Natural killer cell (primary cell): ENCODE measurements at regions not wholly inside any gene's neighbourhood (a gene's known extent, or its start where the extent isn't known, plus 50 kb on each side); places are given as distances from the start of the nearest gene placed in this dataset.

ENCODE experiments used
- ATAC-seq, 3 donors: fragments of 150-1000 bp in 2 of 3; fragments of 200-7000 bp in 1 of 3; cut with Tn5 transposase; 1 replicate in 1 of 3; 2 replicates in 2 of 3; pipeline ENCODE4 v1.10.0; 2021; ENCODE audit warnings: mild to moderate bottlenecking in 2 of 3, moderate library complexity in 2 of 3
- DNase-seq, 2 donors: peaks; one replicate each; pipeline versions ENCODE4 v3.0.0 to v3.0.0-alpha.2; 2013 to 2021; ENCODE audit warnings: mixed read lengths in 1 of 2
- H3K27ac ChIP-seq: one replicate; pipeline ENCODE4 v1.5.1; 2013; ENCODE audit warnings: mild to moderate bottlenecking, low read length
- H3K27me3 ChIP-seq: one replicate; pipeline ENCODE4 v1.6.1; 2013; ENCODE audit warnings: low read length; ENCODE audit not compliant: control insufficient read depth, insufficient read depth
- H3K36me3 ChIP-seq: one replicate; pipeline ENCODE4 v1.6.1; 2013; ENCODE audit warnings: low read length; ENCODE audit not compliant: control insufficient read depth, insufficient read depth
- H3K4me1 ChIP-seq: one replicate; pipeline ENCODE4 v1.6.1; 2013; ENCODE audit warnings: low read length; ENCODE audit not compliant: control insufficient read depth, insufficient read depth
- H3K4me3 ChIP-seq: one replicate; pipeline ENCODE4 v1.5.1; 2013; ENCODE audit warnings: low read length
- H3K9me3 ChIP-seq: one replicate; pipeline ENCODE4 v1.6.1; 2013; ENCODE audit warnings: low read length; ENCODE audit not compliant: control insufficient read depth, insufficient read depth
- H3K27ac Mint-ChIP-seq, 2 donors: one replicate each; pipeline ENCODE4 v1.8.0; 2022; ENCODE audit warnings: mild to moderate bottlenecking in 2 of 2, mixed read lengths in 2 of 2, moderate library complexity in 1 of 2
- H3K27me3 Mint-ChIP-seq, 2 donors: one replicate each; pipeline ENCODE4 v1.8.0; 2022; ENCODE audit warnings: low read depth in 2 of 2, mixed read lengths in 2 of 2
- H3K36me3 Mint-ChIP-seq: one replicate; pipeline ENCODE4 v1.8.0; 2022; ENCODE audit warnings: mixed read lengths
- H3K4me1 Mint-ChIP-seq, 2 donors: one replicate each; pipeline ENCODE4 v1.8.0; 2022; ENCODE audit warnings: mixed read lengths in 2 of 2
- H3K4me3 Mint-ChIP-seq: one replicate; pipeline ENCODE4 v1.8.0; 2022; ENCODE audit warnings: mild to moderate bottlenecking, moderate library complexity, mixed read lengths
- H3K9me3 Mint-ChIP-seq, 2 donors: one replicate each; pipeline ENCODE4 v1.8.0; 2022; ENCODE audit warnings: mixed read lengths in 2 of 2
- CTCF ChIP-seq: fragments of 200-600 bp; IDR thresholded peaks from one replicate; pipeline ENCODE4 v1.8.0; 2022; ENCODE audit warnings: antibody characterized with exemption
- WGBS: methylation state at CpG from one replicate; pipeline ENCODE4 v1.1.7; 2013; ENCODE audit warnings: missing lambda C conversion rate; ENCODE audit not compliant: insufficient coverage; 5-methylcytosine and 5-hydroxymethylcytosine counted together
- intact Hi-C: fragments of 100-400 bp; cut with micrococcal nuclease; formaldehyde crosslinking; loops from one replicate; pipeline ENCODE4 v1.14.2; 2022

- no peaks in the 10 kb centered on the region for H3K9me3 Mint-ChIP-seq
- ATAC-seq (no peak), DNase-seq (no peak)
- no peaks in the 10 kb centered on the region for H3K4me1 Mint-ChIP-seq
- Histone ChIP-seq H3K9me3 (no peaks in the 10 kb centered on the region), H3K27me3 (no peaks in the 10 kb centered on the region), H3K36me3 (no peaks in the 10 kb centered on the region), H3K4me1 (no peaks in the 10 kb centered on the region), H3K4me3 (no peak overlapping the region), H3K27ac (no peak overlapping the region)
- intact Hi-C loops = no loop called here
- no peak overlapping the region for H3K27ac Mint-ChIP-seq
- 94% methylated on average over 1 of the region's 3 CpGs for WGBS
- H3K4me3 Mint-ChIP-seq = no peak overlapping the region
- H3K27me3 Mint-ChIP-seq = peaks cover 7 to 20% of the 10 kb centered on the region in 2 donors
- TF ChIP-seq CTCF = no peak
- no peaks in the 10 kb centered on the region for H3K36me3 Mint-ChIP-seq
Measured at GRCh38 chr7:131145770-131146169, 181.9 kb upstream of the MKLN1 start.

- DNase-seq (no peak), ATAC-seq (no peak)
- Mint-ChIP-seq H3K9me3 (no peaks in the 10 kb centered on the region), H3K4me3 (no peak overlapping the region), H3K4me1 (no peaks in the 10 kb centered on the region), H3K36me3 (no peaks in the 10 kb centered on the region), H3K27me3 (peaks cover 7 to 20% of the 10 kb centered on the region in 2 donors), H3K27ac (no peak overlapping the region)
- Histone ChIP-seq H3K4me1 (no peaks in the 10 kb centered on the region), H3K36me3 (no peaks in the 10 kb centered on the region), H3K27me3 (peaks cover 2% of the 10 kb centered on the region), H3K9me3 (no peaks in the 10 kb centered on the region), H3K4me3 (no peak overlapping the region), H3K27ac (no peak overlapping the region)
- TF ChIP-seq CTCF = no peak
- intact Hi-C loops = no loop called here
Measured at GRCh38 chr7:131147604-131148003, 180.1 kb upstream of the MKLN1 start.

- H3K9me3 Mint-ChIP-seq = no peaks in the 10 kb centered on the region
- no peaks in the 10 kb centered on the region for H3K4me1 Mint-ChIP-seq
- ATAC-seq (no peak), DNase-seq (no peak)
- TF ChIP-seq CTCF = no peak
- no peaks in the 10 kb centered on the region for H3K36me3 ChIP-seq
- peaks cover 2% of the 10 kb centered on the region for H3K27me3 ChIP-seq
- H3K36me3 Mint-ChIP-seq = no peaks in the 10 kb centered on the region
- H3K4me3 ChIP-seq = no peak overlapping the region
- H3K27ac ChIP-seq = no peak overlapping the region
- peaks cover 7 to 20% of the 10 kb centered on the region in 2 donors for H3K27me3 Mint-ChIP-seq
- no peaks in the 10 kb centered on the region for H3K4me1 ChIP-seq
- intact Hi-C loops = no loop called here
- H3K9me3 ChIP-seq = no peaks in the 10 kb centered on the region
- no peak overlapping the region for H3K27ac Mint-ChIP-seq
- WGBS = 93% methylated on average over 3 of the region's 4 CpGs
- H3K4me3 Mint-ChIP-seq = no peak overlapping the region
Measured at GRCh38 chr7:131148258-131148657, 179.4 kb upstream of the MKLN1 start.

- no peak overlapping the region for H3K27ac Mint-ChIP-seq
- no peaks in the 10 kb centered on the region for H3K4me1 Mint-ChIP-seq
- no peak overlapping the region for H3K27ac ChIP-seq
- H3K27me3 Mint-ChIP-seq = peaks cover 7 to 20% of the 10 kb centered on the region in 2 donors
- peaks cover 2% of the 10 kb centered on the region for H3K27me3 ChIP-seq
- WGBS = 96% methylated on average over 8 of the region's 10 CpGs
- H3K9me3 ChIP-seq = no peaks in the 10 kb centered on the region
- no peaks in the 10 kb centered on the region for H3K4me1 ChIP-seq
- H3K4me3 Mint-ChIP-seq = no peak overlapping the region
- no peaks in the 10 kb centered on the region for H3K36me3 Mint-ChIP-seq
- intact Hi-C loops = no loop called here
- no peak for TF ChIP-seq CTCF
- no peaks in the 10 kb centered on the region for H3K9me3 Mint-ChIP-seq
- no peak for ATAC-seq
- no peak overlapping the region for H3K4me3 ChIP-seq
- no peak for DNase-seq
- no peaks in the 10 kb centered on the region for H3K36me3 ChIP-seq
Measured at GRCh38 chr7:131148708-131149428, 178.8 kb upstream of the MKLN1 start.
